COR-L47 (cell line): ENCODE measurements at regions not wholly inside any gene's neighbourhood (a gene's known extent, or its start where the extent isn't known, plus 50 kb on each side); places are given as distances from the start of the nearest gene placed in this dataset.

Experiments used
- DNase-seq: peaks from one replicate; lab custom pipeline; 2025; lab: John Stamatoyannopoulos, UW

- DNase-seq = no peak
Measured at GRCh38 chr20:39397646-39398045, 435.5 kb downstream of the DHX35 start.

GRCh38 chr20:39395478-39396291, 433.5 kb downstream of the DHX35 start:
- no peak for DNase-seq

GRCh38 chr20:39394461-39394860, 432.3 kb downstream of the DHX35 start:
- no peak for DNase-seq

- no peak for DNase-seq
Measured at GRCh38 chr20:39390186-39390585, 428.0 kb downstream of the DHX35 start.

- DNase-seq = no peak
Measured at GRCh38 chr20:39381595-39381994, 419.5 kb downstream of the DHX35 start.

GRCh38 chr20:39378776-39379175, 416.6 kb downstream of the DHX35 start:
- DNase-seq = no peak

GRCh38 chr20:39376788-39377187, 414.6 kb downstream of the DHX35 start:
- no peak for DNase-seq

GRCh38 chr20:39364320-39364719, 402.2 kb downstream of the DHX35 start:
- DNase-seq = no peak

- no peak for DNase-seq
Measured at GRCh38 chr20:39359981-39360620, 398.0 kb downstream of the DHX35 start.

GRCh38 chr20:39358052-39358451, 395.9 kb downstream of the DHX35 start:
- no peak for DNase-seq

GRCh38 chr20:39356908-39357307, 394.8 kb downstream of the DHX35 start:
- no peak for DNase-seq

GRCh38 chr20:39349240-39349639, 387.1 kb downstream of the DHX35 start:
- no peak for DNase-seq

GRCh38 chr20:39347626-39348025, 385.5 kb downstream of the DHX35 start:
- no peak for DNase-seq

- no peak for DNase-seq
Measured at GRCh38 chr20:39342463-39342862, 380.3 kb downstream of the DHX35 start.

- no peak for DNase-seq
Measured at GRCh38 chr20:39338469-39339376, 376.6 kb downstream of the DHX35 start.

- DNase-seq = no peak
Measured at GRCh38 chr20:39333211-39333610, 371.1 kb downstream of the DHX35 start.

- no peak for DNase-seq
Measured at GRCh38 chr20:39328347-39328746, 366.2 kb downstream of the DHX35 start.

GRCh38 chr20:39326050-39326449, 363.9 kb downstream of the DHX35 start:
- DNase-seq = no peak

GRCh38 chr20:39318911-39319310, 356.8 kb downstream of the DHX35 start:
- DNase-seq = no peak

- DNase-seq = no peak
Measured at GRCh38 chr20:39312676-39313075, 350.5 kb downstream of the DHX35 start.

- DNase-seq = no peak
Measured at GRCh38 chr20:39311851-39312506, 349.8 kb downstream of the DHX35 start.
